ENCODE measurements at regions not wholly inside any gene's neighbourhood (a gene's known extent, or its start where the extent isn't known, plus 50 kb on each side); places are given as distances from the start of the nearest gene placed in this dataset.

GRCh38 chr6:23183846-23184245 lies 614.5 kb downstream of the HDGFL1 start:
- DNase-seq = no peak
- POLR2A ChIA-PET = no interaction called here
- no peaks in the 10 kb centered on the region for H3K36me3 Mint-ChIP-seq (ENCODE audit: low read depth)
- no peaks in the 10 kb centered on the region for H3K27me3 Mint-ChIP-seq
- CTCF ChIA-PET = no interaction called here
- no peak for ATAC-seq
- H3K4me1 Mint-ChIP-seq = no peaks in the 10 kb centered on the region
- no peak overlapping the region for H3K27ac Mint-ChIP-seq
- no peak overlapping the region for H3K4me3 Mint-ChIP-seq
- intact Hi-C loops (cut with DNase I, micrococcal nuclease) = no loop called here
- H3K9me3 Mint-ChIP-seq (ENCODE audit: low read depth) = no peaks in the 10 kb centered on the region

- no peak overlapping the region for H3K4me3 Mint-ChIP-seq
- H3K27me3 Mint-ChIP-seq = no peaks in the 10 kb centered on the region
- CTCF ChIA-PET = interaction anchor here (0.6 to 0.7 kb wide), 2 partner anchors 14 to 55 kb away, joined by 3 read pairs; no protein-coding TSS in a partner anchor
- no peaks in the 10 kb centered on the region for H3K4me1 Mint-ChIP-seq
- intact Hi-C loops (cut with DNase I, micrococcal nuclease) = no loop called here
- no peak for DNase-seq
- POLR2A ChIA-PET = no interaction called here
- no peaks in the 10 kb centered on the region for H3K9me3 Mint-ChIP-seq (ENCODE audit: low read depth)
- ATAC-seq = no peak
- no peak overlapping the region for H3K27ac Mint-ChIP-seq
- H3K36me3 Mint-ChIP-seq (ENCODE audit: low read depth) = no peaks in the 10 kb centered on the region
These were observed 615.0 kb downstream of the HDGFL1 start for GRCh38 chr6:23184351-23184750.

GRCh38 chr6:23195487-23195886 lies 626.1 kb downstream of the HDGFL1 start:
- H3K9me3 Mint-ChIP-seq (ENCODE audit: low read depth) = no peaks in the 10 kb centered on the region
- no peaks in the 10 kb centered on the region for H3K4me1 Mint-ChIP-seq
- POLR2A ChIA-PET = no interaction called here
- CTCF ChIA-PET = no interaction called here
- H3K4me3 Mint-ChIP-seq = no peak overlapping the region
- DNase-seq (no peak), ATAC-seq (no peak)
- intact Hi-C loops (cut with DNase I, micrococcal nuclease) = no loop called here
- H3K27ac Mint-ChIP-seq = no peak overlapping the region
- H3K36me3 Mint-ChIP-seq (ENCODE audit: low read depth) = no peaks in the 10 kb centered on the region
- no peaks in the 10 kb centered on the region for H3K27me3 Mint-ChIP-seq

GRCh38 chr6:23199541-23199940 lies 630.2 kb downstream of the HDGFL1 start:
- no peak overlapping the region for H3K4me3 Mint-ChIP-seq
- H3K36me3 Mint-ChIP-seq (ENCODE audit: low read depth) = no peaks in the 10 kb centered on the region
- DNase-seq (no peak), ATAC-seq (no peak)
- intact Hi-C loops (cut with DNase I, micrococcal nuclease) = no loop called here
- no peaks in the 10 kb centered on the region for H3K9me3 Mint-ChIP-seq (ENCODE audit: low read depth)
- POLR2A ChIA-PET = no interaction called here
- CTCF ChIA-PET = no interaction called here
- H3K4me1 Mint-ChIP-seq = no peaks in the 10 kb centered on the region
- no peak overlapping the region for H3K27ac Mint-ChIP-seq
- H3K27me3 Mint-ChIP-seq = no peaks in the 10 kb centered on the region

DNA sequence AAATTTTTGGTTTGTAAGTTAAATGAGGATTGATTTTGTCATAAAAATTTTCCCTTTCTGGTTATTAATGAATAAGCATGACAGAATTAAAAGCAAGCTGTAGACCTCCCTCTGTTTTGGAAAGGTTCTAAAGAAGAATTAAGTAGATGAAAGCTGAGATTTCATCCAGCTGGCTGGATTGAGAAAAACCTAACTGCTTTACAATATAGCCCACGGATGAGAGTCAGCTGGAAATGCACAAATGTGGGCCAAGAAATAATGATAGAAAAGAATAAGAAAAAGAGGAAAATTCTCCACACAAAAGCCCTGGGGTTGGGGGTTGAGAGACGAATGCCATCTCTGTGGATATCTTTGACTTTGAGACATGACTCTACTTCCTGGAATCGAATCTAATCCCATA lies 631.6 kb downstream of the HDGFL1 start:
- H3K36me3 Mint-ChIP-seq (ENCODE audit: low read depth) = no peaks in the 10 kb centered on the region
- intact Hi-C loops (cut with DNase I, micrococcal nuclease) = no loop called here
- CTCF ChIA-PET = no interaction called here
- no peaks in the 10 kb centered on the region for H3K27me3 Mint-ChIP-seq
- H3K9me3 Mint-ChIP-seq (ENCODE audit: low read depth) = no peaks in the 10 kb centered on the region
- POLR2A ChIA-PET = no interaction called here
- H3K27ac Mint-ChIP-seq = no peak overlapping the region
- no peak overlapping the region for H3K4me3 Mint-ChIP-seq
- DNase-seq (no peak), ATAC-seq (no peak)
- H3K4me1 Mint-ChIP-seq = no peaks in the 10 kb centered on the region

GRCh38 chr6:23202207-23202606 lies 632.8 kb downstream of the HDGFL1 start:
- DNase-seq (no peak), ATAC-seq (no peak)
- Mint-ChIP-seq H3K4me1 (no peaks in the 10 kb centered on the region), H3K27me3 (no peaks in the 10 kb centered on the region), H3K9me3 (ENCODE audit: low read depth) (no peaks in the 10 kb centered on the region), H3K36me3 (ENCODE audit: low read depth) (no peaks in the 10 kb centered on the region), H3K27ac (no peak overlapping the region), H3K4me3 (no peak overlapping the region)
- POLR2A ChIA-PET = no interaction called here
- intact Hi-C loops (cut with DNase I, micrococcal nuclease) = no loop called here
- CTCF ChIA-PET = no interaction called here

GRCh38 chr6:23212398-23212797 lies 643.0 kb downstream of the HDGFL1 start:
- DNase-seq (no peak), ATAC-seq (no peak)
- Mint-ChIP-seq H3K4me3 (no peak overlapping the region), H3K27ac (no peak overlapping the region), H3K4me1 (no peaks in the 10 kb centered on the region), H3K27me3 (no peaks in the 10 kb centered on the region), H3K36me3 (ENCODE audit: low read depth) (no peaks in the 10 kb centered on the region), H3K9me3 (ENCODE audit: low read depth) (peaks cover 25% of the 10 kb centered on the region)
- ChIA-PET CTCF (no interaction called here), POLR2A (no interaction called here)
- intact Hi-C loops (cut with DNase I, micrococcal nuclease) = no loop called here

DNA sequence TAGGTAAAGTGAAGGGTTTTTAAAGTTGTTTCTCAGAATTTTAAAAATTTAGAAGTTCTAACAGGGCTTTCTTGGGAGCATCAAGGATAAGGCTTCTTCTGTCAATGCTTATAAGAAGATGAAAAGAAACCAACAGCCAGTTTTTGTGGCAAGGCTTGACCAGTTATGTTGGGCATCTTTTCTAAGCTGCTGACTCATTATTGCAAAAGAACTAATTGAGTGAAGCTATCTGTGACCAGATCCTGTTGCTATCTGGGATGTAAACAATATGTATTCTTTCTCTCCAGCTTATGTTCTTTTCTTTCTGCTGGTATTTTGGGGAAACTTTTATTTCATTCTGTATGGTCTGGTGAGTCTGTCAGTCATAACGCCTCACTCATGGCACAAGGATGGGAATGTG lies 643.8 kb downstream of the HDGFL1 start:
- POLR2A ChIA-PET = no interaction called here
- CTCF ChIA-PET = no interaction called here
- no peak for ATAC-seq
- no peaks in the 10 kb centered on the region for H3K4me1 Mint-ChIP-seq
- no peak overlapping the region for H3K27ac Mint-ChIP-seq
- no peaks in the 10 kb centered on the region for H3K27me3 Mint-ChIP-seq
- no peak for DNase-seq
- peaks cover 19% of the 10 kb centered on the region for H3K9me3 Mint-ChIP-seq (ENCODE audit: low read depth)
- intact Hi-C loops (cut with DNase I, micrococcal nuclease) = no loop called here
- no peak overlapping the region for H3K4me3 Mint-ChIP-seq
- H3K36me3 Mint-ChIP-seq (ENCODE audit: low read depth) = no peaks in the 10 kb centered on the region

- Mint-ChIP-seq H3K27ac (no peak overlapping the region), H3K36me3 (ENCODE audit: low read depth) (no peaks in the 10 kb centered on the region), H3K4me1 (no peaks in the 10 kb centered on the region), H3K4me3 (no peak overlapping the region), H3K27me3 (no peaks in the 10 kb centered on the region), H3K9me3 (ENCODE audit: low read depth) (peaks cover 14% of the 10 kb centered on the region)
- POLR2A ChIA-PET = no interaction called here
- intact Hi-C loops (cut with DNase I, micrococcal nuclease) = no loop called here
- CTCF ChIA-PET = no interaction called here
- ATAC-seq (no peak), DNase-seq (no peak)
These were observed 644.3 kb downstream of the HDGFL1 start for GRCh38 chr6:23213651-23214050.

- CTCF ChIA-PET = no interaction called here
- intact Hi-C loops (cut with DNase I, micrococcal nuclease) = no loop called here
- POLR2A ChIA-PET = no interaction called here
- Mint-ChIP-seq H3K4me1 (no peaks in the 10 kb centered on the region), H3K27me3 (no peaks in the 10 kb centered on the region), H3K4me3 (no peak overlapping the region), H3K9me3 (ENCODE audit: low read depth) (no peaks in the 10 kb centered on the region), H3K36me3 (ENCODE audit: low read depth) (no peaks in the 10 kb centered on the region), H3K27ac (no peak overlapping the region)
- ATAC-seq (no peak), DNase-seq (no peak)
These were observed 649.4 kb downstream of the HDGFL1 start for GRCh38 chr6:23218751-23219150.

DNA sequence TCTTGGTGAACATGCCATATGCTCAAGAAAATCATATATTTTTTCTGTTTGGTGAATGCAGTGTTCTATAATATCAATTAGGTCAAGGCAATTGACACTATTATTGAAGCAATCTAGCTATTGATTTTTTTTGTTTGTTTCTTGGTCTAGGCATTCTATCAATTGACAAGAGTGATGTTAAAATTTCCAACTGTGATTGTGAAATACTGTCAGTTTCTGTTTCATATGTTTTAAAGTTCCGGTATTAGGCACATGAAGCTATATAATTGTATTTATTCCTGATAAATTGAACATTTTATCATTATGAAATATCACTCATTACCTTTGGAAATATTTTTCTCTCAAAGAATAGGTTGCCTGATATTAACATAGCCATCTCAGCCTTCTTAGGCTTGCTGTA lies 653.4 kb downstream of the HDGFL1 start:
- intact Hi-C loops (cut with DNase I, micrococcal nuclease) = no loop called here
- ATAC-seq = no peak
- Mint-ChIP-seq H3K36me3 (ENCODE audit: low read depth) (no peaks in the 10 kb centered on the region), H3K4me3 (no peak overlapping the region), H3K27me3 (no peaks in the 10 kb centered on the region), H3K27ac (no peak overlapping the region), H3K4me1 (no peaks in the 10 kb centered on the region), H3K9me3 (ENCODE audit: low read depth) (peaks cover 10% of the 10 kb centered on the region)
- ChIA-PET POLR2A (no interaction called here), CTCF (no interaction called here)
- DNase-seq = no peak

DNA sequence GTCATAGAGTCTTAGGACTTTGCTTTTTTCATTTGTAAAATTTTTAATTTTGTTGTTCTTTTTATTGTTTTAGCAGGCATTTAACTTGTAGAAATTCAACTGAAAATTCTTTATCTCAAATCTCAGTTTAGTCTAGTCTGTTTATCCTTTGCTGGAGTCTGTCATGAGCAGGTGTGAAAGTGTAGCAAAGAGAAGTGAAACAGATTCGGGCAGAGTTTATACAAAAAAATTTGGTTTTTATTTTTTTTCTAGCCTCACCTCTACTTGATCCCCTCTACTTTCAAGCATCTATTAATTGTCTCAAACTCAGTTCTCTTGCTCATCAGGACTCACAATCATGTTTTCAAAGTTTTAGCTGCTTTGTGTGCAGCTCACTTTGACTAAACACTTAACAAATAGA lies 655.2 kb downstream of the HDGFL1 start:
- ChIA-PET POLR2A (no interaction called here), CTCF (no interaction called here)
- Mint-ChIP-seq H3K9me3 (ENCODE audit: low read depth) (peaks cover 12% of the 10 kb centered on the region), H3K27me3 (no peaks in the 10 kb centered on the region), H3K4me1 (no peaks in the 10 kb centered on the region), H3K27ac (no peak overlapping the region), H3K36me3 (ENCODE audit: low read depth) (no peaks in the 10 kb centered on the region), H3K4me3 (no peak overlapping the region)
- intact Hi-C loops (cut with DNase I, micrococcal nuclease) = no loop called here
- ATAC-seq = no peak
- no peak for DNase-seq

- ATAC-seq = no peak
- no peak for DNase-seq
- H3K9me3 Mint-ChIP-seq (ENCODE audit: low read depth) = peaks cover 12% of the 10 kb centered on the region
- no peaks in the 10 kb centered on the region for H3K4me1 Mint-ChIP-seq
- no peaks in the 10 kb centered on the region for H3K27me3 Mint-ChIP-seq
- no peaks in the 10 kb centered on the region for H3K36me3 Mint-ChIP-seq (ENCODE audit: low read depth)
- intact Hi-C loops (cut with DNase I, micrococcal nuclease) = no loop called here
- no peak overlapping the region for H3K4me3 Mint-ChIP-seq
- CTCF ChIA-PET = no interaction called here
- POLR2A ChIA-PET = no interaction called here
- no peak overlapping the region for H3K27ac Mint-ChIP-seq
These were observed 659.2 kb downstream of the HDGFL1 start for GRCh38 chr6:23228439-23229024.

All from activated CD4-positive, alpha-beta T cell treated with anti-CD3 and anti-CD28 coated beads for 36 hours (primary cell).